Dermis blood vessel endothelial cell (primary cell): ENCODE measurements at regions not wholly inside any gene's neighbourhood (a gene's known extent, or its start where the extent isn't known, plus 50 kb on each side); places are given as distances from the start of the nearest gene placed in this dataset.
A peak's percentile ranks its signal among the peaks of the same experiment; 100 is the strongest.

Source experiments
- DNase-seq: peaks from one replicate; pipeline ENCODE4 v3.0.0; 2010

DNA sequence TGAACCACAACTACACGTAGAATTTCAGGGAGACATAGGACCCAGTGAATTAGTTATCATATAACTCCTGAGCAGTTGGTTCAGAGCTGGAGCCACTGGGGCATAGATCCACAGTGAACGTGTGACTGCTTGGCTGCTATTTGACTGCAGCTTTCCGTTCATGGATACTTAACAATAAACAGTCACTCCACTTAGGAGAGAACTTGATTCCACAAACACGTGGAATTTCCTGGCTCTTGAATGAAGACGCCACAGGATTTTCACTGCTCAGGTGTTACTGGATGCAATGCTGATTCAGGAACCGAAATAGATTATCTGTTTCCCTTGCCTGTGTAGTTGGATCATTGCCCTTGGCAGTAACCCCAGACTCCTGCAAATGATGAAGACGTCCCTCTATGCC is 679.1 kb upstream of the ZEB2 start:
- DNase-seq = peak; percentile 62

DNA sequence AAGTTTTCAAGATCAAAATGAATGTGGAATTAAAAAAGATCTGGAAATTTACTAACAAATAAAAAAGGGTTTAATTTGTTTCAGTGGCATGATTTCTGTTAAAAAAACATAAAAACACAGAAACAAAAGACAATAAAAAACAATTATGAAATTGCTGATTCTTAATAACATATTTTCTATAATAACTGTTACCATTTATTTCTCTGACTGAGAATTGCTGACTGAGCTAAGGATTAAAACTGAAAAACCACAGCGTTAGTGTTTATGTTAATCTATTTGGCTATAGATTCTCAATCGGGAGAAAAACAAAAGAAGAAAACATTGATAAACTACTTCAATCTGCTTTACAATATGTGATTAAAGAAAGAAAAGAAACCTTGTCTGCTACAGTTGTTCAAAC is 678.6 kb upstream of the ZEB2 start:
- no peak for DNase-seq

DNA sequence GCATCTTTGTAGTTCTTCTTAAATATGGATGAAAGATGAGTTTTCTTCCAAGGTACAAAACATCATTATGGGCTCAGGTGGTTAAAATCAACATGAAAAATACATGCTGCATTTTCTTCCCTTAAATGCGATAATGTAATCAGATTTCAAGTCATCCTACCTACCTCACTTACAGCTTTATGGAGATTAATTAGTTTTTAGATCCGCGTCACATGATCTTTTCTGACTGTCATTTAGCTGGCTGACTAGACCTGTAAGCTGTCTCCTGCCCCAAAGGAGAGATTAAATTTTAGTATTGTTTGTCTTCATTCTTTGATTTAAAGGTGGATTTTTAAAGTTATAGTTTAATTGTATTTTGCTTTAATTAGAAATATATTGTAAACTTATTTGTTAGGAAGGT is 678.0 kb upstream of the ZEB2 start:
- no peak for DNase-seq

DNA sequence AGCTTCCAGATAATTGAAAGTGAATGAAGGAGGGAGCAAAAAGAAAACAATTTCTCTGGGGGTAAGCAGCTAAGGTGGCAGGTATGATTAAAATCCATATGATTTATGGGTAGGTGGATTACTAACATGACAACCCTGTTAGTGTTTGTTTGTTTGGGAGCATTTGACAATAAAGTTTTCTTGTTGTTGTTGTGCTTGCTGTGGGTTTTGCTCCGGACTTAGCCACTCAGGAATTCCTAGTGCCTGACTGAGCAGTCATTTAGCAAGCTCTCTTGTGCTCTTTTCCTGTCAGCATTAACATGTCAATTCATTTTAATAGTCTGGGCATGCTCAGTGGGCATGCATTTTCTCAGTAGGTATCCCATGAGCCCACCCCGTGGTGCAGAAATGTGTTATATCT is 674.8 kb upstream of the ZEB2 start:
- DNase-seq = no peak

DNA sequence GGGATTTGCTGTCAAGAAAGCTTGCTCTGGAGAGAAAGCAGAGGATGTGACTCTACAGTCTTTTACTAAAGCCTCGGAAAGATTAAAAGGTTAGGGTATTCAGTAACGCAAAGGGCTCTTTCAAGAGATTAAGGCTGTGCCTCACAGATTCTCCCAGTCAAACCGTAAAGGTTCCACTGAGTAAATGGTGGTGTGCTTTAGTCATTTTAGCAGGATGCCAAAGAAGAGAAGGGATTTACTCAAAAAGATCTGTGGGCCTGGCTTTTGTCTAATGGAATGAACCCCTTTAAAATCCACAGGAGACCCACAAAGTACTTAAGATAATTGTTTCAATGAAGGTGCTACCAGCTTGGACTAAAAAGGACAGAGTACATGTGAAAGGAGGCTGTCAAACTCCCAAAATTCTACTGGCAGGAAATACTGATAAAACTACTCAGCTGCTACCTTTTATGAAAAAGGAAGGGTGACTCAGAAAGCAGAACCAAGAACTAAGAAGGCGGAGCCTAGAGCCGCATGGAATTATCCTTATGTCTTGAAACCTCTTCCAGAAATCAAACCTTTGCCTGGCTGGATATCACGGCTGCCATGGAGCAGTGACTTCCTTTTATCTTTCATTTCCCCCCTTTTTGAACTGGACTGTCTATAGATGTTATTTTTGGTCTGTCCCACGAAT is 670.2 kb upstream of the ZEB2 start:
- DNase-seq = peak; percentile 55

DNA sequence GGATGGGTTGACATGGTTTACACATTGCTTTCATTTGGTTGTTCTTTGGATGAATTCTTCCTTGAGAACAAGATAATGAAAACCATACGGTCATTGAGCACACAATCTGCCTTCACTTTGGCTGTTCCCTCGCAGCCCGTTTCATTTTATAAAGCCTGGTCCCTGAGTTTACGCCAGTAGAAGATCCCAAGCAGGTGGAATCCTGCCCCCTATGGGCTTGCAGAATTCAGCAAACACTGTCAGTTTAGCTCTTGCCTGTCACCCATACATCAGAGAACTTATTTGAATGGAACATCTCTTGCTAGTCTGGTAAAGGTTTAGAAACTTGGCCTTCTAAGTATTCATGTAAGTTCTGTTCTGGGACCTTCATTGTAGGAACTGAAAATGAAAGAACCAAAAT is 666.4 kb upstream of the ZEB2 start:
- DNase-seq = no peak

DNA sequence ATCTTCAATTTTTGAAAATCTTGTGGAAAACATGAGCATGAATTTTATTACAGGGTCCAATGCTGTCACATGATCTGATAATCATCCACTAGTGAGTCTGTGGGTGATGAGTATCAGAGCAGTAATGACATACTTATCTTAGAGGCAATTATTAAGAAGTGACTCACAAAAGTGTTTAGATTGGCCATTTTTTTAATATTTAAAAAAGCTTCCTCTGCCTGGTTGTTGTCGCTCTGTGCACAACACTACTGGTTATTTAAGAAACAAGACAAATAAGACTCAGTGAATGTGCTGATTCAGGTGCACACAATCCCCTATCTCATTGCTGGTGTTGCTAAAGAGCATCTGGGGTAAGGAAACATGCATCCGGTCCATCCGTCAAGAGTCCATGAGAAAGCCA is 665.8 kb upstream of the ZEB2 start:
- peak; percentile 6 for DNase-seq

DNA sequence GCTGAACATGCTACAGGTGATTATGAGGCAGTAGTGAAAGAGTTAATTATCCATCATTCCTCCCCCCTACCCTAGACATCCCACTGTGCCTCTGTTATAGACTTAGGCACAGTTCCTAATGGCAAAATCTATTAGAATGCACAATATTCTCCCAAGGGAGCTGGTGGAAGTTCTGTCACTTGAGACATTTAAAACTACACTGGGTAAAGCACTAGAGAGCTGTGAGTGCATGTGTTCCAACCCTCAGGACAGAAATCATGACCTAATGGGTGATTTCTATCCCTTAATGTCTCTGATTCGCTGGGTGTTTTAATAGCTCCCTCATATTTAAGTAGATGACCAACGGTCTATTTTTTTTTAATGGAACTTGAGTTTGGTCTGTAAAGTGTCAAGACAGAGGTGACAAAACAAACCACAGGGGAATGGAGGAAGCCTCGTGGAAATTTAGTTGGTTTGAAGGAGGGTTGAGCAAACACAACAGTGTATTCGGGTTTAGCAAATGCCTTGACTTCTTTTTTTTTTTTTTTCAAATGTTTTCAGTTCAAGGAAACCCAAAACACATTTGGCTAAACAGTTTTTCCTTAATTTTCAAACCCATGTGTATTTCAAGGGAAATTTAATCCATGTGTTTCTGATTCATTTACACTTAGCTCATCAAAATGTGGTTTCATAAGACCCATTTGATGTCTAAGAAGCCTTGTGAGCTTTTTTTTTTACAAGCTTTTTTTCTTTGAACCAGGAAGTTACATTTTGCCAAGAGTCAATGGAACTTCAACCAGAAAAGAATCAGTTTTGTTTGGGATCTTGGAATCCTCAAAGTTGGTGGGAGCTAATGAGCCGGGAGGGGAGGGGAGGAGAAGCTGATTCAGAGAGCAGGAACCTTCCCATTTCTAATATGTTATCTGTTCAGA is 665.1 kb upstream of the ZEB2 start:
- DNase-seq = no peak

DNA sequence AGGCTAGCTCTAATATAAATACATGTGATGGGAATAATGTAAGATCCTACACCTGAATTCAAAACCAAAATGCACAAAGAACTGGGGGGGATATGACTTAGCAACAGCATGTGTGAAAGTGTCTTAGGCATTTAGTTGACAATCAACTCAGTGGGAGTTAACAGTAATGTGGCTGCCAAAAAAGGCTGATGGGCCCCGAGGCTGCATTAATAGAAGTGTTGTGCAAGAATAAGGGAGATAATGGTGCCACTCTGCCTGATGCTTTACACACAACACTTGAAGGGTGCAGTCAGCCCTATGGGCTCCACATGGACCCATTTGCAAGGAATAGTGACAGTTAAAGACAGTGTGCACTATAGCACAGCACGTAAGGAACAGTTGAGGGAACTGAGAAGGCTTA is 649.4 kb upstream of the ZEB2 start:
- no peak for DNase-seq

DNA sequence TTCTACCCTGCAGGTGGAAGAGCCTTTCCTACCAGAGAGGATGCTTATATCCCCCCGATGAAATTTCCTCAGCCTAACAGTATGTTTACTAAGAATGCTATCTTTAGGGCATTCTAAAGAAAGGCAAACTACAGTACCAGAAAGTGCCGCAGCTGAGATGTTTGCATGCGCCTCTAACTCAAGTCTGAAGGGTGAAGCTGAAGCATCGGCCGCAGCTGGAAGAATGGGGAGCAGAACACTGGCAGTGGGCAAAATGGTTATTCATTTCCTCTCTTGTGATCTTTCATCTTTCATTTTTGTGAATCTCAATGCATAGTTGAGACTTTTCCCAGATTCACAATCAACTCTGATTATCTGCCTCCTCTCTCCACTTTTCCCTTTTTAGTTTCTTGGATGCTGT is 648.2 kb upstream of the ZEB2 start:
- no peak for DNase-seq

DNA sequence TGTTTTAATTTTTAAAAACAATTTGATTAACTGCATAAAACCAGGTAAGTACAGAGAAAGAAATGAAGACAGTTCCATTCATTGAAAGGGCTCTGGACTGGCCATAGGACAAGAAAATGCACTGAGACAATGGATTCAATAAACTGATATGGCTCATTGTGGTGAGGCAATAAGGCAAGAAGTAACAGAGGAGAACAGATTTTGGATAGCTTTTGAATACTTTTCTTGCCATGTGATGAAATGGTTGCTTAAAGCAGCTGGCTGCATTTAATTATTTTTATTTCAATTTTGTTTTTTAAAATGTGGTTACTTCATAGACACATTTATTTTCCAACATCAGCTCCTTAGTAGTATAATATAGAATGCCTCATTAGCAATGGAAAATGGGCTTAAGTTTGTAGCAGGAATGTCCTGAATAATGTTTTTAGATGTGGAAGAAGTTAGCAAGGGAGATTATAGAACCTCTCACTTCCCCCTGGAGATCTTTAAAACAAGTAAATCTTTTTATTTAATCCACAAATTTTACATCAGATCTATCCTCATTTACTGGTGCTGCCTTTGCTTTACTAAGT is 646.9 kb upstream of the ZEB2 start:
- DNase-seq = no peak

DNA sequence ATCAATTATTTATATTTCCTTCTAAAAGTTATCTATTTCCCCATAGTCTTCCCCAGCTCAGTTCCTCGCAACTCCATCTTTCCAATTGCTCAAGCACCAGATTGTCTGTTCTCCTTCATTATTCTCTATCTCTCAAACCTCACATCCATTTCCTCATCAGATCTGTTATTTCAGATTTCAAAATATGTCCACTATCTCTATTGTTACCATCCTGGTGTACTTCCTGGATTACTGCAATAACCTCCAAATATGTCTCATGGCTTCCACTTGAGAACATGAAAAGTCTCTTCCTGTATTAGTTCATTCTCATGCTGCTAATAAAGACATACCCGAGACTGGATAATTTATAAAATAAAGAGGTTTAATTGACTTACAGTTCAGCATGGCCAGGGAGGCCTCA is 641.7 kb upstream of the ZEB2 start:
- no peak for DNase-seq

DNA sequence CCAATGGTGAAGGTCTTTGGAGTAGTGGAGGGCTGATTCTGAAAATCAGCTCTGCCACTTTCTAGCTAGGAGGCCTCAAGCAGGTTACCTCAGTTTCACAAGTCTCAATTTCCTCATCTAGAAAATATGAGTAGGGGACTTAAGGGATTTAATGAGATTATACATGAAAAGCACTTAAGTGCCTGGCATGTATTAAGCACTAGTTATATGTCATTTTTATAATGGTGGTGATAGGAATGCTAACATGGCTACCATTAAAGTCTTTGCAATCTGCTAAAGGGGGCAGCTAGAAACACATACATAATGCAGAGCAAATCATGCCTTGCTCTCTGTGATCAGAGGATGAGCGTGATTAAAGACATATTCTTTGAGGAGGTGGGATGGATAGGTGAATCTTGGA is 640.9 kb upstream of the ZEB2 start:
- no peak for DNase-seq

DNA sequence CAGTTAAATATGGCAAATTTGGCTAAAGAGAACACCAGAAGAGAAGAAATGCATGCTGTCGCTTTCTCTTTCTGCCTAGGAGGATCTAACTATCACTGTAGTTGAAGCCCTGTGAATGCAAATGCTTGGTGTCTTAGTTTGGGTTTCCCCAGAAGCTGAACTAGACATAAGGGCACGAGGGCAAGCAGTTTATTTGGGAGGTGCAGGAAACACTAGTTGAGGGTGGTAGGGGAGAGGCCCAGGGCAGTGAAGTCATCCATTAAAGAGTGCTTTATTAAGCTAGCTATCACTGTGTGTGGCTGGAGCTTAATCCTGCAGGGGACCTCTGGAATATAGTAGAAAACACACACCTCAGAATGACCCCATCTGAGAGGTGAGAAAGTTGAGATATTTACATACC is 639.8 kb upstream of the ZEB2 start:
- DNase-seq = no peak

DNA sequence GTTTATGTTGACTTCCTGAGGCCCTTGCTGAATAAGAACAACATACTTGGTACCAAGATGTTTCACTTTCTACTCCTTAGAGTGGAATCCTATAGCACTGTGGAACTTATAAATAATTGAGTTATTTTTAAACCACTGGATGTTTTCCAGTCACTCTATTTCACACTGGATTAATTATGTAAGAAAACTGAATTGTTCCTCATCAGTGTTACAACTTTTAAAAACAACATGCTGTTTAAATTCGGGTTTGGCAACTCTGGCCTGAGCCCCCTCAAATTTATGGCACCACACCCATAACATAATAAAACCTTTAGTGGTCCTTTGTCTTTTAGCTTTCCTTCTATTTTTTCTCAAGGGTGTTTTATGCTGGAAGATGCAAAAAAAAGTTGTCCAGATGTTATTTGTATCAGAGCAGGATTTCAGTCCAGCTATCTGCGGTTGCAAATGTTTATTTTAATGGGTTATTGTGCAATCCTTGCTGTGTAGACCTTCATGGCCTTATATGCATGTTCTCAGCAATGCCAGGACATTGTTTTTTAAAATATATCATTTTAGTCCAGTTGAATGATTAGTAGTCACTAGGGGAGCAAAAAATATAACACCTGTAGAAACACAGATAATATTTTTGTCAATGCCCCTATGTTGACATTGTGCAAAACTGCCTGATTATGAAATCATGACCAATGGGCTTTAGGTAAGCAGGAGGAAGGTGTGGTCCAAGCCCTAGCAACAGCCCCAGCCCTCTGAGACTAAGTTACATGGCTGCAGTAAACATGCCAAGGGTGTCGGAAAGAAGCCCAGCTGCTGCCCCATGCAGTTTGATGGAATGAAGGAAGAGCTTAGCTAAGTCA is 638.0 kb upstream of the ZEB2 start:
- DNase-seq = no peak

DNA sequence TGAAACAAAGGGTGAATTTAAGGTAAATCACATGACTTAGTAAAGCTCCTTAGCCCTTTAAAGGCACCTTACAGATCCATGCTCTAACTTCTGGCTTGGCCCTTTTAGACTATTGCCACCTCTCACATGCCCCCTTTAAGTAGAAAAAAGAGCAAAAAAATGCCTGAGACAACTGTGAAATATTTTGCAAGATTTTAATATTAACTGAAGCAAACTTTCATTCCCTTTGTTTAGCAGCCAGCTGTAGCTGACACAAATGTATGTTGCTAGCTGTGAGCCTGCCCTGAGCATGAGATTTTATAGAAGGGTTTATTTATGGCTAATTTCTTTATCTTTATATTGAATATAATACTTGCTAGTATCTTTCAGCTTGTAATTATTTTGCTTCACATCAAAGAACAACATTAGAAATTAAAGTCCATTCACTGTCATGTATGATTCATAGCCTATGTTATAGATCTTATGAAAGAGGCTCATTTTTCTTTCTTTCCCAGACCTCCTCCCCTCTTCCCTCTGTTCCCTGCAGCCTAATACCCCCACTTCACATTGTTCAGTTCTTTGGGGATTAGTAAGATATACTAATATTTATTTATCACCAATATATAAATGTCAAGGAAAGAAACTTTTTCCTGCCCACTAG is 637.2 kb upstream of the ZEB2 start:
- no peak for DNase-seq

DNA sequence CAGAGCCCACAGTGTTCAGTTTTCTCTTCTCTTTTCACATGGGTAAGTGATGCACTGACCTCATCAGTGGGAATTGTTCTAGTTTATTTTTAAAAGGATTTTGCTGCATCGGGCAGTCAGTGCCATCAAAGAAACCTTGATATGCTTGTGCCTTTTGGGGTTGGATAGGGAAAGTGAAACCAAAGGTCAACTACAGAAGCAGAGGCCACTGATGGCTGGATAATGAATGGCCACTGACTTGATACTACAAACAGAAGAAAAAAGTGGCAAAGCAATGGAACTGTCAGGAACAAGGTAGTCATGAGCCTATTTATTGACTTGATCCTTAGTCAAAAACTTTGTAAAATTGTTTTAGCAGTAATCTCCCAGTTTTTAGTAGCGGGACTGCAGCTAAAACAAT is 636.3 kb upstream of the ZEB2 start:
- DNase-seq = no peak

DNA sequence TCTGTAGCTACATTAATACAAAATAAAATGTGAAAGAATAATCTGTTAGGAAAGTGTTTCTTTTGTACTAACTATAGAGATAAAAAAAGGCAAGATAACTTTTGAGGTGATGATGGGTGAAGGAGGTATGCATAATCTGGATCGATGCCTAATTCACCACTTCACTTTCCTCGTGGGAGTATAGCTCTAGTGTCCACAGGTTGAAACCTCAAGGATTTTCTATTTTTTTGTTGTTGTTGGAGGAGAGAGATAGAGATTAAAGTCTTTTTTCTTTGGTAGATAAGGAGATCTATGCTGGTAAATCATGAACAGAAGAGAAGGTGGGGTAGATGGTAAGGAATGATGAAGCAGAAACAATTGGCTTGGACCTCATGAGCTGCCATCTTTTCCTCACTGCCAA is 635.3 kb upstream of the ZEB2 start:
- no peak for DNase-seq

DNA sequence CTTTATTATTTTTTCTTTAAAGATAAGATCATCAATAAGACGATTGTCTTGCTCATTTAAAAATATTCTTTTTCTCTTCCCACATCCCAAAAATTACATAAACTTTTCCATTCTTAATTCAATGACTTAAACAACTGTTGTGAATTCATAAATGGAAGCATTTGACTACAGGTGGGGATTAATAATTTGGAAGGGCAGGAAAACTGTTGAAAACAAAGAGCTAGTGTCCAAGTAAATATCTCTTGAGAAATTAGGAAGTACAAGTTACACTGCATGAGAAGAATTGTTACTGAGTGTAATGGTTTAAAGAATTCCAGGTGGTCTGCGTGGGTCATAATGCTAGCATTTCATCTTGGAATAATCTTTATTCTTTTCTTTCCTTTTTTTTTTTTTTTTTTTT is 634.8 kb upstream of the ZEB2 start:
- no peak for DNase-seq

DNA sequence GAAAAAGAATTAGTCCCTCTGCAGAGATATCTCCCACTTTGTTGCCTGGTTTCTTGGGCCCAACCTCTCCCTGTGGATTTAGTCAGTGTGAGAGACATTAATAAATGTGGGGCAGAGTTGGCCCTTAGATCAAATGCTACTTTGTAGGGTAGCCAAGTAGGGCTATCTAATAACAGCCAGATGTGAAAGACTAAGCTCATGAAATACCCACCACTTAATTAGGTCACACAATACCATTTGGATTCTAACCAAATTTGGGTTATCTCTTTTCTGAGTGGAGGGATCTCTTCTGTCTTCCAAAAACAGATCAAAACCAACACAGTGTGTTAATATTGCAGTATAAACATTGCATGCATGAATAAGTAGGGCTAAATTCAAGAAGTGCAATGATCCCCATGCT is 626.8 kb upstream of the ZEB2 start:
- DNase-seq = no peak

DNA sequence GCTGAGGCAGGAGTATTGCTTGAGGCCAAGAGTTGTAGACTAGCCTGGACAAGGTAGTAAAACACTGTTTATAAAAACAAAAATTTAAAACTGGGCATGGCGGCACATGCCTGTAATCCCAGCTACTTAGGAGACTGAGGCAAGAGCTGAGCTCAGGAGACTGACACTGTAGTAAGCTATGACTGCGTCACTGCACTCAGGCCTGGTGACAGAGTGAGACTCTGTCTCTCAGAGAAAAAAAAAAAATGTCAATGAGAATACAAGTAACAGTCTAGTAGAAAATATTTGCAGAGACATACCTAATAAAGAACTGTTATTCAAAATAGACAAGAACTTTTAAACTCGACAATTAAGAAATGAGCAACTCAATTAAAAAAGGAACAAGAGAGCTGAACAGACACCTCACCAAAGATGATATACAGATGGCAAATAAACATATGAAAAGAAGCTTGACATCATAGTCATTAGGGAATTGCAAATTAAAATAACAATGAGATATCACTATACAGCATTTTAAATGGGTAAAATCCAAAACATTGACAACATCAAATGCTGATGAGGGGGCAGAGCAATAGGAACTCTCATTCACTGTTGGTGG is 624.3 kb upstream of the ZEB2 start:
- DNase-seq = no peak

DNA sequence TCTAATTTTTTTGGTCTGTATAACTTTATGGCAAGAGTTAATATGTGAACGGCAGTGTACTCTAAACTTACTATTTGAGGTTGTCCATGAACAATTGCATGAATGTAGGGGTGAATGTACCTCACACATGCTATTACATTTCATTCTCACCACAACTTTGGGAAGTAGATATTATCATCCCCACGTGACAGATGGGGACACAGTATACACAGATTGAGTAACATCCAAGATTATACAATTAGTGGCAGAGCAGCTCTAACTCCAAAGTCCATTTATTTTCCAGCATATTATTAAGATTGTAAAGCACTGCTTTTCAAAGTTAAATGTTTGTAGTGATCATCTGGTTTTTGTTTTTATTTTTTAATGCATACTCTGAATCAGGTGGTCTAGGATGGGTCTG is 622.1 kb upstream of the ZEB2 start:
- no peak for DNase-seq
